GM20431 (cell line): ENCODE measurements at regions not wholly inside any gene's neighbourhood (a gene's known extent, or its start where the extent isn't known, plus 50 kb on each side); places are given as distances from the start of the nearest gene placed in this dataset.

Experiments
- in situ Hi-C: fragments of 300-500 bp; cut with MseI, MboI; formaldehyde crosslinking; loops from one replicate; pipeline ENCODE4 v1.15.0; 2020; ENCODE audit warnings: low sequenced_read_pairs; ENCODE audit not compliant: unreplicated experiment

GRCh38 chr18:44423814-44424644 is 256.7 kb upstream of the SETBP1 start:
- in situ Hi-C loops: no loop called here

GRCh38 chr18:44424645-44425035 is 256.0 kb upstream of the SETBP1 start:
- in situ Hi-C loops: no loop called here

GRCh38 chr18:44425161-44425560 is 255.5 kb upstream of the SETBP1 start:
- in situ Hi-C loops: no loop called here

- in situ Hi-C loops: no loop called here
Observed at GRCh38 chr18:44437603-44438002, 243.1 kb upstream of the SETBP1 start.

- in situ Hi-C loops: no loop called here
Observed at GRCh38 chr18:44450226-44450625, 230.5 kb upstream of the SETBP1 start.

GRCh38 chr18:44452346-44452745 is 228.3 kb upstream of the SETBP1 start:
- in situ Hi-C loops: no loop called here

GRCh38 chr18:44453505-44453904 is 227.2 kb upstream of the SETBP1 start:
- in situ Hi-C loops: no loop called here

- in situ Hi-C loops: no loop called here
Observed at GRCh38 chr18:44458777-44459176, 221.9 kb upstream of the SETBP1 start.

- in situ Hi-C loops: no loop called here
Observed at GRCh38 chr18:44464398-44465180, 216.1 kb upstream of the SETBP1 start.

- in situ Hi-C loops: no loop called here
Observed at GRCh38 chr18:44465381-44465841, 215.3 kb upstream of the SETBP1 start.

GRCh38 chr18:44466997-44467396 is 213.7 kb upstream of the SETBP1 start:
- in situ Hi-C loops: no loop called here

- in situ Hi-C loops: no loop called here
Observed at GRCh38 chr18:44467718-44468117, 213.0 kb upstream of the SETBP1 start.

GRCh38 chr18:44473394-44474066 is 207.2 kb upstream of the SETBP1 start:
- in situ Hi-C loops: no loop called here

- in situ Hi-C loops: no loop called here
Observed at GRCh38 chr18:44474067-44474411, 206.6 kb upstream of the SETBP1 start.

- in situ Hi-C loops: no loop called here
Observed at GRCh38 chr18:44474591-44474990, 206.1 kb upstream of the SETBP1 start.

- in situ Hi-C loops: no loop called here
Observed at GRCh38 chr18:44482761-44483160, 197.9 kb upstream of the SETBP1 start.

GRCh38 chr18:44495151-44495550 is 185.5 kb upstream of the SETBP1 start:
- in situ Hi-C loops: no loop called here

GRCh38 chr18:44497311-44497710 is 183.4 kb upstream of the SETBP1 start:
- in situ Hi-C loops: no loop called here

GRCh38 chr18:44497757-44498490 is 182.8 kb upstream of the SETBP1 start:
- in situ Hi-C loops: no loop called here
